ENCODE measurements at regions not wholly inside any gene's neighbourhood (a gene's known extent, or its start where the extent isn't known, plus 50 kb on each side); places are given as distances from the start of the nearest gene placed in this dataset.

DNA sequence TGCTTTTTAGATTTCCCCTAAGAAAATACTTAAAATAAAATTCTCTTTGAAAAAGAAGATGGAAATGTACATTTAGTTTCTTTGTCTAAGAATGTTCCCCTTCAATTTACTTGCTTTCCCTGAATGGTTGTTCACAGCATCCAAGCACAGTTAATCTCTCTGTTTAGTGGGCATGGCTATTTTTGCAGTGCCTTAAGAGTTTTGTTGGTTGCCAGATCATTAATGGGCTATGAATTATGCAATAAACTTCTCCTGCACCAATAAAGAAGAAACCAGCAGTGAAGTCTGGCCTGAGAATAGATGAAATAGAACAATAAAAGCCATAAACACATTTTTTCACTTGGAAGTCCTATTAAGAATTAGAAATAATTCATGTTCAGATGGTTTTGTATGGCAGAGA lies 980.4 kb upstream of the IGFBP7 start:
- Histone ChIP-seq H3K9ac (ENCODE audit: insufficient read depth in 1 of 2, low read length in 2 of 2) (no peak overlapping the region), H3K9me3 (ENCODE audit: control insufficient read depth in 4 of 4, insufficient read depth in 3 of 4, low read length in 3 of 4) (peaks cover 0 to 3% (median 0%) of the 10 kb centered on the region in 4 donors), H3K27ac (ENCODE audit: low read depth in 1 of 2, low read length in 1 of 2) (no peak overlapping the region), H3K27me3 (ENCODE audit: control insufficient read depth in 3 of 3, insufficient read depth in 3 of 3, low read length in 2 of 3) (no peaks in the 10 kb centered on the region), H3K36me3 (ENCODE audit: control insufficient read depth in 4 of 4, insufficient read depth in 4 of 4, low read length in 4 of 4) (no peaks in the 10 kb centered on the region), H3K4me1 (ENCODE audit: control insufficient read depth in 5 of 5, insufficient read depth in 5 of 5, low read length in 5 of 5) (peaks cover 0 to 5% (median 0%) of the 10 kb centered on the region in 5 donors), H3K4me3 (no peak overlapping the region)
- TF ChIP-seq, protein P1, sequence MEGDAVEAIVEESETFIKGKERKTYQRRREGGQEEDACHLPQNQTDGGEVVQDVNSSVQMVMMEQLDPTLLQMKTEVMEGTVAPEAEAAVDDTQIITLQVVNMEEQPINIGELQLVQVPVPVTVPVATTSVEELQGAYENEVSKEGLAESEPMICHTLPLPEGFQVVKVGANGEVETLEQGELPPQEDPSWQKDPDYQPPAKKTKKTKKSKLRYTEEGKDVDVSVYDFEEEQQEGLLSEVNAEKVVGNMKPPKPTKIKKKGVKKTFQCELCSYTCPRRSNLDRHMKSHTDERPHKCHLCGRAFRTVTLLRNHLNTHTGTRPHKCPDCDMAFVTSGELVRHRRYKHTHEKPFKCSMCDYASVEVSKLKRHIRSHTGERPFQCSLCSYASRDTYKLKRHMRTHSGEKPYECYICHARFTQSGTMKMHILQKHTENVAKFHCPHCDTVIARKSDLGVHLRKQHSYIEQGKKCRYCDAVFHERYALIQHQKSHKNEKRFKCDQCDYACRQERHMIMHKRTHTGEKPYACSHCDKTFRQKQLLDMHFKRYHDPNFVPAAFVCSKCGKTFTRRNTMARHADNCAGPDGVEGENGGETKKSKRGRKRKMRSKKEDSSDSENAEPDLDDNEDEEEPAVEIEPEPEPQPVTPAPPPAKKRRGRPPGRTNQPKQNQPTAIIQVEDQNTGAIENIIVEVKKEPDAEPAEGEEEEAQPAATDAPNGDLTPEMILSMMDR (IDR thresholded peaks at IDR 0.05; ENCODE audit: control extremely low read depth, extremely low read depth), result no peak
- DNase-seq, result peak in 2 of 3 donors; percentile 35 to 53
- ATAC-seq (ENCODE audit: insufficient read depth, low FRiP score), result no peak

DNA sequence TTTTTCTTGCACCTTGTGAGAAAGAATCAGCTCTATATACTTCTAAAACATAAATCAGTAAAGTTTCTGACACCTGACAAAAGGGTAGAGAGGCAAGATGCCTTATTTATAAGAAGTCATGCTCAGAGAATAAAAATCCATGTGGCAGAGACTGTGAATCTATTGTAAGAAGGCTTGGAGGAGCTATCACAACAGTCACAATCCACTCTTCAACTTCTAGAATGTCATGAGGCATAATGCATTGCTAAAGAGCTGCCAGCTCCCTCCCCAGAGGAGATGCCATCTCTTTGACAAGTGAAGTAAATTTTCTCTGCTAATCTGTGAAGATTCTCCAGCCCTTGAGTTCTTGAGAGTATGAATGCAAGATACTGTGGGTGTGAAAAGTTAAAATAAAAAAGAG lies 971.2 kb upstream of the IGFBP7 start:
- ATAC-seq (ENCODE audit: insufficient read depth, low FRiP score) (no peak), DNase-seq (no peak)
- no peaks in the 10 kb centered on the region for H3K27me3 ChIP-seq (ENCODE audit: control insufficient read depth in 3 of 3, insufficient read depth in 3 of 3, low read length in 2 of 3)
- TF ChIP-seq, protein P1 (IDR thresholded peaks at IDR 0.05; ENCODE audit: control extremely low read depth, extremely low read depth), result no peak
- H3K4me3 ChIP-seq, result no peak overlapping the region
- no peak overlapping the region for H3K27ac ChIP-seq (ENCODE audit: low read depth in 1 of 2, low read length in 1 of 2)
- peaks cover 0 to 3% (median 0%) of the 10 kb centered on the region in 4 donors for H3K9me3 ChIP-seq (ENCODE audit: control insufficient read depth in 4 of 4, insufficient read depth in 3 of 4, low read length in 3 of 4)
- H3K9ac ChIP-seq (ENCODE audit: insufficient read depth in 1 of 2, low read length in 2 of 2), result no peak overlapping the region
- H3K36me3 ChIP-seq (ENCODE audit: control insufficient read depth in 4 of 4, insufficient read depth in 4 of 4, low read length in 4 of 4), result no peaks in the 10 kb centered on the region
- no peaks in the 10 kb centered on the region for H3K4me1 ChIP-seq (ENCODE audit: control insufficient read depth in 5 of 5, insufficient read depth in 5 of 5, low read length in 5 of 5)

GRCh38 chr4:58075724-58076123 lies 965.5 kb upstream of the IGFBP7 start:
- ATAC-seq (ENCODE audit: insufficient read depth, low FRiP score), result no peak
- H3K4me1 ChIP-seq (ENCODE audit: control insufficient read depth in 5 of 5, insufficient read depth in 5 of 5, low read length in 5 of 5), result no peaks in the 10 kb centered on the region
- no peaks in the 10 kb centered on the region for H3K27me3 ChIP-seq (ENCODE audit: control insufficient read depth in 3 of 3, insufficient read depth in 3 of 3, low read length in 2 of 3)
- TF ChIP-seq, protein P1 (IDR thresholded peaks at IDR 0.05; ENCODE audit: control extremely low read depth, extremely low read depth), result no peak
- no peaks in the 10 kb centered on the region for H3K36me3 ChIP-seq (ENCODE audit: control insufficient read depth in 4 of 4, insufficient read depth in 4 of 4, low read length in 4 of 4)
- DNase-seq, result no peak
- H3K9ac ChIP-seq (ENCODE audit: insufficient read depth in 1 of 2, low read length in 2 of 2), result no peak overlapping the region
- no peak overlapping the region for H3K27ac ChIP-seq (ENCODE audit: low read depth in 1 of 2, low read length in 1 of 2)
- H3K4me3 ChIP-seq, result no peak overlapping the region
- H3K9me3 ChIP-seq (ENCODE audit: control insufficient read depth in 4 of 4, insufficient read depth in 3 of 4, low read length in 3 of 4), result peaks cover 0 to 2% (median 0%) of the 10 kb centered on the region in 4 donors

GRCh38 chr4:58074382-58074781 lies 964.2 kb upstream of the IGFBP7 start:
- H3K27ac ChIP-seq (ENCODE audit: low read depth in 1 of 2, low read length in 1 of 2), result no peak overlapping the region
- WGBS, 2 donors, result 93 to 96% methylated on average over 1 of the region's 1 CpG
- no peak for ATAC-seq (ENCODE audit: insufficient read depth, low FRiP score)

More at GRCh38 chr4:58074382-58074781, 964.2 kb upstream of the IGFBP7 start:
- no peak overlapping the region for H3K9ac ChIP-seq (ENCODE audit: insufficient read depth in 1 of 2, low read length in 2 of 2)
- H3K4me1 ChIP-seq (ENCODE audit: control insufficient read depth in 5 of 5, insufficient read depth in 5 of 5, low read length in 5 of 5), result no peaks in the 10 kb centered on the region
- H3K9me3 ChIP-seq (ENCODE audit: control insufficient read depth in 4 of 4, insufficient read depth in 3 of 4, low read length in 3 of 4), result peaks cover 0 to 2% (median 0%) of the 10 kb centered on the region in 4 donors
- no peak for DNase-seq
- no peaks in the 10 kb centered on the region for H3K27me3 ChIP-seq (ENCODE audit: control insufficient read depth in 3 of 3, insufficient read depth in 3 of 3, low read length in 2 of 3)
- H3K36me3 ChIP-seq (ENCODE audit: control insufficient read depth in 4 of 4, insufficient read depth in 4 of 4, low read length in 4 of 4), result no peaks in the 10 kb centered on the region
- TF ChIP-seq, protein P1 (IDR thresholded peaks at IDR 0.05; ENCODE audit: control extremely low read depth, extremely low read depth), result no peak
- no peak overlapping the region for H3K4me3 ChIP-seq
